ENCODE measurements at regions not wholly inside any gene's neighbourhood (a gene's known extent, or its start where the extent isn't known, plus 50 kb on each side); places are given as distances from the start of the nearest gene placed in this dataset.

- TF ChIP-seq CTCF (IDR thresholded peaks at IDR 0.05) (no peak), EZH2 (IDR thresholded peaks at IDR 0.05) (no peak), EZH2phosphoT487 (IDR thresholded peaks at IDR 0.05) (no peak)
Measured at GRCh38 chr1:29469457-29469856, 233.1 kb downstream of the PTPRU start.

Data from neural progenitor cell (in vitro differentiated cells).